ENCODE measurements at regions not wholly inside any gene's neighbourhood (a gene's known extent, or its start where the extent isn't known, plus 50 kb on each side); places are given as distances from the start of the nearest gene placed in this dataset.

DNA sequence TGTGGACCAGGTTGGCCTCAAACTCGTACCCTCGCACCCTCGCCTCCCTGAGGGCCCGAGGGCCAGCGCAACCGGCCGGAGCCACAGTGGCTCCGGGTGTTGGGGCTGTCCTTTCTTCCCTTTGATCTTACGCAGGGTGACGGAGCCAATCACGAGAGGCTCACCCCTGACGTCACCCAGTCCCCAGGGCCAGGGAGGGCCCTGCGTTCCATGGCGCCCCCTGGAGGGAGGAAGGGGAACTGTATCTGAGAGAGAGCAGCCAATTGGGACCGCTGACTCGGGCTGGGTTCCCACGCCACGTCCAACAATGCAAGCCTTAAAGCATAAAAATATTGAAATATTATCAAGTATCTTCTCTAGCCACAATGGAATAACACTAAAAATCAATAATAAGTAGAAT, 432.8 kb upstream of the LRRTM4 start:
- TF ChIP-seq POLR2A (IDR thresholded peaks at IDR 0.05; ENCODE audit: low read depth, low read length): no peak
- FAIRE-seq (no peak), DNase-seq (ENCODE audit: insufficient read length, low spot score) (no peak)

DNA sequence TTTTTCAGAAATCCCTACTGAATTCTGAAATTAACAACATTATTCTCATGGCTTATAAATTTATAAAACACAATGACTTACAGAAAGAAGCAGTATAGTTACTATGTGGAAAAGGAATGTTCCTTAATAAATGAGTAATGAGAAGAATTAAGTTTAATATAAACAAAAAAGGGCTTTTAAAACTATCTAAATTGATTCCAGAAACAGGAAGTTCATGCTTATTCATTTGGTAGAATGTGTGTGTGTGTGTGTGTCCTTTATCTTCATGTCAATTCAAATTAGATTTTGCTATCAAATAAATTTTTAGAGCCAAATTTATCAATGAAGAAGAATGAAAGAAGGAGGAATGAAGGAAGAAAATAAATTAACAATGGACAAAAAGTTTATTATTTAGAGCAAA, 440.8 kb upstream of the LRRTM4 start:
- TF ChIP-seq POLR2A (IDR thresholded peaks at IDR 0.05; ENCODE audit: low read depth, low read length): no peak
- FAIRE-seq: no peak

DNA sequence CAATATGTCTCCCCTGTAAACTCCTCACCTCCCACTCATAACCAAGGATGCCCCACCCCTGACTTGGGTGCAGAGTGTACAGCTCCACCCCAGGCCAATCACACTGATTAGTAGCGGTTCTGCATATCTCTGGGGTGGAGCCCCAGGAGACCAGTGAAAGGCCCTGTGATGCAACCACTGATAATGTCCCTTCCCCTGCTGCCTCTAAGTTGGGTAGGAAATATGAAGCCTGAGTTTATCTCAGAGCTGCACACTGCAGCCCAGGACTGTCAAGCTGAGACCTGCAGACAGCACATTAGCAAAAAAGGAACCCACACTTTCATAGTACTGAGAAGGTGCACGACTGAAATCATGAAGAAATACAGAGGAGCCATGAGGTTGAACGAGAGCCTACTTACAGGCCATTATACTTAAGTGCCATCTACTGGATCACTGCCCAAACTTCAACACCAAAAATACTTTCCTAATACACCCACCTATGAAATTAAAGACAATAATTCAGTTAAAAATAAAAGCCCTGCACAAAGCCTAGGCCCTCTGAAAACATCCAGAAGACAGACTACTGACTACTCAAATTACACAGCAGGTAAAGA, 455.4 kb upstream of the LRRTM4 start:
- TF ChIP-seq POLR2A (IDR thresholded peaks at IDR 0.05; ENCODE audit: low read depth, low read length): no peak
- FAIRE-seq (no peak), DNase-seq (ENCODE audit: insufficient read length, low spot score) (no peak)

More for the DNA sequence above, 440.8 kb upstream of the LRRTM4 start:
- DNase-seq (ENCODE audit: insufficient read length, low spot score): no peak

DNA sequence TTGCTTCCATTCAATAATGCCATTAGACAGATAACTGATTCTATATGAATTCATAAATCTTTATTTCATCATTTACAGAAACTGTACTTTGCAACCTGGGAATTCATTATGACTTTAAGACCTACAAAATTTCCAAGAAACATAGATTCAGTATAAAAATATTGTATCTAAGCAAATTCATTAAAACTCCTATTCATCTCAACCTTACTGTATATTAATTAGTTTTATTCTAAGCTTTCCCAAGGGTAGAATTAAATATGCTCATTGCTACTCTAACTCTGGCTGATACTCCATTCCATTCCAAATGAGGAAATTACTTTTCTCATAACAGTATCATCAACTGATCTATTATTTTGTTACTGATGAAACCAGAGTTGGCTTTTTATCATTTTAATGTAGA, 473.0 kb upstream of the LRRTM4 start:
- no peak for FAIRE-seq
- DNase-seq (ENCODE audit: insufficient read length, low spot score): no peak

DNA sequence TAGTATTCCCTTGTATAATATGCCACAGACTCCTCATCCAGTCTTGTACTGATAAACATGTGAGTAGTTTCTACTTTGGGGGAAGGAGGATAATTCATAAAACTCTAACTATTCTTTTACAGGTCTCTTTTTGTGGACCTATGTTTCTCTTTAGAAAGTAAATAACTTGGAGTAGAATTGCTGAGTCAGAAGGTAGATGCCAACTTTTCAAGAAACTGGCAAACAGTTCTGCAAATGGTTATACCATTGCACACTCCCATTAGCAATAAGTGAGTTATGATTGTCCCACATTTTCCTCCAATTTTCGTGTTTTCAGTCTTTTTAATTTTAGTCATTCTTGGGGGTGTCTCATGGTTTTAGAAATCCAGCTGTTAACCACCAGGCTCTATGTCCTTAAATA, 477.2 kb upstream of the LRRTM4 start:
- FAIRE-seq (no peak), DNase-seq (ENCODE audit: insufficient read length, low spot score) (no peak)
- no peak for TF ChIP-seq POLR2A (IDR thresholded peaks at IDR 0.05; ENCODE audit: low read depth, low read length)

More for the DNA sequence above, 473.0 kb upstream of the LRRTM4 start:
- TF ChIP-seq POLR2A (IDR thresholded peaks at IDR 0.05; ENCODE audit: low read depth, low read length): no peak

DNA sequence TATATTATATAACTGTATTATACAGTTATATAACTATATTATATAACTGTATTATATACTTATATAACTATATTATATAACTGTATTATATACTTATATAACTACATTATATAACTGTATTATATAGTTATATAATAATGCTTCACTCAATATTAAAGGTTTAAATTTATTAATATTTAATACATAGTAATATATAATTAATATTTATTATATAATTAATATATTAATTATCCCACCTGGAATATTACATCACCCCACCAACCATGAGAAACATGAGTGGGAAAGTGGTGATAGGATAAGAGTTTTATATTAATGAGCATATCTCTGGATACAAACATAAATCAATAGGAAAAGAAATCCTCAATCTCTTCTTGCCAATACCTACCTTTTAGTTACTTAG, 487.1 kb upstream of the LRRTM4 start:
- no peak for TF ChIP-seq POLR2A (IDR thresholded peaks at IDR 0.05; ENCODE audit: low read depth, low read length)
- no peak for FAIRE-seq
- DNase-seq (ENCODE audit: insufficient read length, low spot score): no peak

DNA sequence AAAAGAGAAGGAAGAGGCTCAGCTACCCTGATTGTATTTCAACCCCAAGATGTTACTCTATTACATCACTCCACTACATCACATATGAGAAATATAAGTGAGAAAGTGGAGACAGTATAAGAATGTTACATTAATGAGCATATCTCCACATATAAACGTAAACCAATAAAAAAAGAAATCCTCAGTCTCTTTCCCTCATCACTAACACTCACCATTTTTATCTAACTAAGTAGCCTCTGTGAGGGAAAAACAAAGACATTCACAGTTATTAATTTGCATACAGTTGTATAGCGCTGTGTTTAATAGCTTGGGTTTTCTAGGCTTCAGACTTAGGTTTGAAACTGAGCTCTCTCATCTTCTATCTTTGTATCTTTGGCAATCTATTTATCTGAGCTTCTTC, 489.1 kb upstream of the LRRTM4 start:
- FAIRE-seq (no peak), DNase-seq (ENCODE audit: insufficient read length, low spot score) (no peak)
- no peak for TF ChIP-seq POLR2A (IDR thresholded peaks at IDR 0.05; ENCODE audit: low read depth, low read length)

DNA sequence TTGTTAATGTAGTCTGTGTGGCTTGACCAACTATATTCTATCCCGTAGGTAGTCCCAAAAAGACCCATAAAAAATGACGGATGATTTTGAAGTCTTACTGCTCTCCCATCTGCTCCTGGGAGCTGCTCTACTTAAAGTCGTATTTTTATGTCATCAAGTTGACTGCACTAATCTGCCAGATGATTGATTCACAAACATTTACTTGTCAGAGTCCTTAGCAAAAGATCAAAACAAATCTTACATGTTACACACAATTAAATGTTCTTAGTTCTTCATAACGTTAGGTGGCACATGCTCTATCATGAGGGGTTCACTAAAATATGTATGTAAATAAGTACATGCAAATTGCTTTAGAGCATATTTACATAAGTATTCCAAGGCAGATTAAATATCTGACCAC, 498.3 kb upstream of the LRRTM4 start:
- no peak for FAIRE-seq
- no peak for TF ChIP-seq POLR2A (IDR thresholded peaks at IDR 0.05; ENCODE audit: low read depth, low read length)
- no peak for DNase-seq (ENCODE audit: insufficient read length, low spot score)

DNA sequence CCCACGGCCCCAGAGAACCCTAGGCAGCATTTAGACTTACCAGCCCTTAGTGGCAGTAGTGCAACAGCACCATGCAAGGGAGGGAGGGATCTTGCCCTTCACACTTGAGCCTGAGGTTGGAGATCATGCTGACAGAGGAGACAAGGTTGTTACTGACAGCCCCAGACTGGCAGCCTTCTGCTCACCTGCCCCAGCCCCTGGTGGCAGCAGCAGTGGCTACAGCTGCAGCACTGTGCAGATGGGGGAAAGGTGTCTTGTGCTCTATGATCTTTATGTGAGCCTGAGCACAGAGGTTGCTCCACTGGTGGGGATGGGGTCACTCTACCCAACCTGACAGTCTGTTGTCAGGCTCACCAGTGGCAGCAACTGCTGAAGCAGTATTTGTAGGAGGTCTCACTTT, 501.2 kb upstream of the LRRTM4 start:
- no peak for DNase-seq (ENCODE audit: insufficient read length, low spot score)
- TF ChIP-seq POLR2A (IDR thresholded peaks at IDR 0.05; ENCODE audit: low read depth, low read length): no peak
- no peak for FAIRE-seq

DNA sequence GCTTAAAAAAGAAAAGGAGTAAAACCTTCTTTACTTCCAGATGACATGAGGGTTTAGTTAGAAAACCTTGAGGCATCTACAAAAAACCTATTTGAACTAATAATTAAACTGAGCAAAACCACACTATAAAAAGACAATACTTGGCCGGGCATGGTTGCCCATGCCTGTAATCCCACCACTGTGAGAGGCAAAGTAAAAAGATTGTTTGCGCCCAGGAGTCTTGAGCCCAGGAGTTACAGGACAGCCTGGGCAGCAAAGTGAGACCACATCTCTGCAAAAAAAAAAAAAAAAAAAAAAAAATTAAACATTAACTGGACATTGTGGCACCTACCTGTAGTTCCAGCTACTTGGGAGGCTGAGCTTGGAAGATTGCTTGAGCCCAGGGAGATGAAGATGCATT, 502.8 kb upstream of the LRRTM4 start:
- DNase-seq (ENCODE audit: insufficient read length, low spot score): no peak
- FAIRE-seq: no peak

DNA sequence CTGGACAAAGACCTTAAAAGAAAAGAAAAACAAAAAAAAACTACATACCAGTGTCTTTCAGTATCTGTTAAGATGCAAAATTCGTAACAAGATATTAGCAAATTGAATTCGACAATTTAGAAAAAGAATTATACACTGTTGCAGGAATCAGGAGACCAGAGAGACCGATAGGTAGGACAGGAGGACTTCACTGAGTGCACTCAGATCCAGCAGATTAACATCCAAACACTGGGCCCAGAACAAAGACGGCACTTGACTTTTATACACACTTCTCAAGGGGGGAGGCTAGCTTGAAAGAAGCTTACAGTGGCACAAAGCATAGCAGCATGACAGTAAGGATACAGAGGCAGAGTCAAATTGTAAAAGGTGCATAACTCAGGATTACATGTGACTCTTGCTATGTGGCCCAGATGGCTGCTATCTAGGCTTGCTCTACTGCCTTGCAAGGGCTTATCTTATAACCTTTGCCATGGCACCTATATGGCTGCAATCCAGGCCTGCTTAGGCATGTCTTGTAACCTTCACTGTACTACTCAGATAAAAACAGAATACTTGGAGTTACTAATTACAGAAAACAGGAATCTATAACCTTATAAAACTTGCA, 507.3 kb upstream of the LRRTM4 start:
- no peak for FAIRE-seq
- TF ChIP-seq POLR2A (IDR thresholded peaks at IDR 0.05; ENCODE audit: low read depth, low read length): no peak
- DNase-seq (ENCODE audit: insufficient read length, low spot score): no peak

More for the DNA sequence above, 502.8 kb upstream of the LRRTM4 start:
- no peak for TF ChIP-seq POLR2A (IDR thresholded peaks at IDR 0.05; ENCODE audit: low read depth, low read length)

DNA sequence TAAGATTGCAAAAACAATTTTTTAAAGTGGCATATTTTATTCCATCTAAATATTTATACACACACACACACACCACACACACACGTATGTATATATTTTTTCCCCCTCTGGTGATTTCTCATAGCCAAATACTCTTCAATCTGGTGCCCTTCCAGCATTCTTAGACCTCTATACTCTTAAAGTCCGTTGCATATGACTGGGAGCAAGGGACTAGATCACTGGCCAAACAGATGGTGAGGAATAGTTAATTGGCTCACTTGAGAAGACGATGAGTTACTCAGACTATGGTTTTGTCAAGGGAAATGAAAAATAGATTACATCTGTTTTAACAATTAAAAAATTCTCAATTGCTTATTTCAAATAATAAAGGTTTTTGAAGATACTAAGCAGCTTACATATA, 512.5 kb upstream of the LRRTM4 start:
- TF ChIP-seq POLR2A (IDR thresholded peaks at IDR 0.05; ENCODE audit: low read depth, low read length): no peak
- DNase-seq (ENCODE audit: insufficient read length, low spot score): no peak
- no peak for FAIRE-seq

DNA sequence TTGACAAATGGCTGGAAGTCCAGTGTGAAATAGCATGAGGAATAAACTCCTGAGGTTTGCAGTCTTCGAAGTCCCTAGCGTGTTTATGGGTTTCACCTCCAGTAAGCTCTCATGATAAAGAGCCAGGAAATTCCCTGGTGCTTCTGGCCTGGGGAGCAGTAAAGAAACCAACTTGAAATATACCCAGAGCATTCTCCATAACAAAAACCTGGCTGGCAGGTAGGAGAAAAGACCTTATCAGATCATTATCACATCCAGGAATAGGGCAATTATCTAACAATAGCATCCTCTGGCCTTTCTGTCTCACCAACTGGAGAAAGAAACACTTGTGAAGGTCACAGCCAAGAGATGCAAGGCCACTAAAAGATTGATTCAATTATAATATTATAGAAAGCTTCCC, 513.6 kb upstream of the LRRTM4 start:
- FAIRE-seq: no peak
- no peak for TF ChIP-seq POLR2A (IDR thresholded peaks at IDR 0.05; ENCODE audit: low read depth, low read length)
- no peak for DNase-seq (ENCODE audit: insufficient read length, low spot score)

DNA sequence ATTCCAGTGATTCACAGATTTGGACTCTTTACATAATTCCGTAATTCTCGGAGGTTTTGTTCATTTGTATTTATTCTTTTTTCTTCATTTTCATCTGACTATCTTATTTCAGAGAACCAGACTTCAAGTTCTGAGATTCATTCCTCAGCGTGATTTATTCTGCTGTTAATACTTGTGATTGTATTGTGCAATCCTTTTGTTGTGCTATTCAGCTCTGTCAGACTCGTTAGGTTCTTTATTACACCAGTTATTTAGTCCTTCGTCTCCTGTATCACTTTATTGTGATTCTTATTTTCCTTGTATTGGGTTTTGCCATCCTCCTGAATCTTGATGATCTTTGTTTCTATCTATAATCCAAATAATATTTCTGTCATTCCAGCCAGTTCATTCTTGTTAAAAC, 529.3 kb upstream of the LRRTM4 start:
- no peak for FAIRE-seq

DNA sequence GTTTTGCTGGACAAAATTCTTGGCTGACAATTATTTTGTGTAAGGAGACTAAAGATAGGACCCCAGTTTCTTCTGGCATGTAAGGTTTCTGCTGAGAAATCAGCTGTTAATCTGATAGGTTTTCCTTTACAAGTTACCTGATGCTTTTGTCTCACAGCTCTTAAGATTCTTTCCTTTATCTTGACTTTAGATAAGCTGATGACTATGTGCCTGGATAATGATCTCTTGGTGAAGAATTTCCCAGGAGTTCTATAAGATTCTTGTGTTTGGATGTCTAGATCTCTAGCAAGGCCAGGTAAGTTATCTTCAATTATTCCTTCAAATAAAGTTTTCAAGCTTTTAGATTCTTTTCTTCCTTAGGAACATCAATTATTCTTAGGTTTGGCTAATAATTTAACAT, 534.8 kb upstream of the LRRTM4 start:
- DNase-seq (ENCODE audit: insufficient read length, low spot score): no peak
- FAIRE-seq: no peak
- TF ChIP-seq POLR2A (IDR thresholded peaks at IDR 0.05; ENCODE audit: low read depth, low read length): no peak

More for the DNA sequence above, 529.3 kb upstream of the LRRTM4 start:
- no peak for TF ChIP-seq POLR2A (IDR thresholded peaks at IDR 0.05; ENCODE audit: low read depth, low read length)
- no peak for DNase-seq (ENCODE audit: insufficient read length, low spot score)
